ENCODE measurements at regions not wholly inside any gene's neighbourhood (a gene's known extent, or its start where the extent isn't known, plus 50 kb on each side); places are given as distances from the start of the nearest gene placed in this dataset.

GRCh38 chr2:186113284-186113683 is 372.8 kb upstream of the ZC3H15 start:
- TF ChIP-seq, protein P1, sequence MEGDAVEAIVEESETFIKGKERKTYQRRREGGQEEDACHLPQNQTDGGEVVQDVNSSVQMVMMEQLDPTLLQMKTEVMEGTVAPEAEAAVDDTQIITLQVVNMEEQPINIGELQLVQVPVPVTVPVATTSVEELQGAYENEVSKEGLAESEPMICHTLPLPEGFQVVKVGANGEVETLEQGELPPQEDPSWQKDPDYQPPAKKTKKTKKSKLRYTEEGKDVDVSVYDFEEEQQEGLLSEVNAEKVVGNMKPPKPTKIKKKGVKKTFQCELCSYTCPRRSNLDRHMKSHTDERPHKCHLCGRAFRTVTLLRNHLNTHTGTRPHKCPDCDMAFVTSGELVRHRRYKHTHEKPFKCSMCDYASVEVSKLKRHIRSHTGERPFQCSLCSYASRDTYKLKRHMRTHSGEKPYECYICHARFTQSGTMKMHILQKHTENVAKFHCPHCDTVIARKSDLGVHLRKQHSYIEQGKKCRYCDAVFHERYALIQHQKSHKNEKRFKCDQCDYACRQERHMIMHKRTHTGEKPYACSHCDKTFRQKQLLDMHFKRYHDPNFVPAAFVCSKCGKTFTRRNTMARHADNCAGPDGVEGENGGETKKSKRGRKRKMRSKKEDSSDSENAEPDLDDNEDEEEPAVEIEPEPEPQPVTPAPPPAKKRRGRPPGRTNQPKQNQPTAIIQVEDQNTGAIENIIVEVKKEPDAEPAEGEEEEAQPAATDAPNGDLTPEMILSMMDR (IDR thresholded peaks at IDR 0.05), result no peak
- no peak for TF ChIP-seq POLR2A (IDR thresholded peaks at IDR 0.05)

Data from body of pancreas (tissue), 4 donors.